AG09309 (cell line): ENCODE measurements at regions not wholly inside any gene's neighbourhood (a gene's known extent, or its start where the extent isn't known, plus 50 kb on each side); places are given as distances from the start of the nearest gene placed in this dataset.

ENCODE experiments used
- DNase-seq: peaks from one replicate; pipeline ENCODE4 v3.0.0-alpha.2; 2010; ENCODE audit warnings: low read depth
- H3K4me3 ChIP-seq: 2 replicates; pipeline ENCODE4 v1.5.1; 2011; ENCODE audit warnings: mild to moderate bottlenecking, low read depth, low read length, moderate library complexity; ENCODE audit not compliant: control insufficient read depth
- CTCF ChIP-seq: IDR thresholded peaks from 2 replicates; pipeline ENCODE4 v1.5.1; 2011; ENCODE audit warnings: mild to moderate bottlenecking, low read depth, low read length, inconsistent platforms; ENCODE audit not compliant: insufficient read depth, control insufficient read depth; ENCODE audit errors: missing control alignments

- H3K4me3 ChIP-seq, result no peak overlapping the region
- TF ChIP-seq CTCF, result no peak
- DNase-seq, result no peak
Observed at GRCh38 chr3:95926904-95927501, 887.4 kb upstream of the EPHA6 start.

- TF ChIP-seq CTCF, result no peak
- H3K4me3 ChIP-seq, result no peak overlapping the region
- no peak for DNase-seq
Observed at GRCh38 chr3:95934181-95934580, 880.2 kb upstream of the EPHA6 start.

- TF ChIP-seq CTCF, result no peak
- DNase-seq, result no peak
- H3K4me3 ChIP-seq, result no peak overlapping the region
Observed at GRCh38 chr3:95939235-95939809, 875.1 kb upstream of the EPHA6 start.

GRCh38 chr3:95965704-95966336 is 848.6 kb upstream of the EPHA6 start:
- H3K4me3 ChIP-seq, result no peak overlapping the region
- no peak for DNase-seq
- no peak for TF ChIP-seq CTCF

- no peak for TF ChIP-seq CTCF
- no peak overlapping the region for H3K4me3 ChIP-seq
- no peak for DNase-seq
Observed at GRCh38 chr3:95971573-95971972, 842.8 kb upstream of the EPHA6 start.

- H3K4me3 ChIP-seq, result no peak overlapping the region
- DNase-seq, result no peak
- TF ChIP-seq CTCF, result no peak
Observed at GRCh38 chr3:95994338-95994737, 820.1 kb upstream of the EPHA6 start.
